ENCODE measurements at regions not wholly inside any gene's neighbourhood (a gene's known extent, or its start where the extent isn't known, plus 50 kb on each side); places are given as distances from the start of the nearest gene placed in this dataset.
A peak's percentile ranks its signal among the peaks of the same experiment; 100 is the strongest.

GRCh38 chr14:50020184-50020583 is 96.2 kb downstream of the VCPKMT start:
- H3K79me2 ChIP-seq (ENCODE audit: control insufficient read depth, insufficient read depth, low read length, unreplicated experiment) = no peaks in the 10 kb centered on the region
- 0 out of 2 replicates have a peak, but pooled peaks cover 3% of the 10 kb centered on the region for H3K36me3 ChIP-seq (ENCODE audit: insufficient read depth, low read length)
- H3K4me3 ChIP-seq (ENCODE audit: low read depth, low read length) = no peak overlapping the region
- no peak overlapping the region for H3K27ac ChIP-seq (ENCODE audit: low read depth, low read length)
- no peaks in the 10 kb centered on the region for H3K27me3 ChIP-seq (ENCODE audit: insufficient read depth, low read length)
- H2AFZ ChIP-seq (ENCODE audit: low read length, unreplicated experiment) = no peak overlapping the region
- H3K4me1 ChIP-seq (ENCODE audit: control insufficient read depth, insufficient read depth, low read length, unreplicated experiment) = peaks cover 20% of the 10 kb centered on the region

DNA sequence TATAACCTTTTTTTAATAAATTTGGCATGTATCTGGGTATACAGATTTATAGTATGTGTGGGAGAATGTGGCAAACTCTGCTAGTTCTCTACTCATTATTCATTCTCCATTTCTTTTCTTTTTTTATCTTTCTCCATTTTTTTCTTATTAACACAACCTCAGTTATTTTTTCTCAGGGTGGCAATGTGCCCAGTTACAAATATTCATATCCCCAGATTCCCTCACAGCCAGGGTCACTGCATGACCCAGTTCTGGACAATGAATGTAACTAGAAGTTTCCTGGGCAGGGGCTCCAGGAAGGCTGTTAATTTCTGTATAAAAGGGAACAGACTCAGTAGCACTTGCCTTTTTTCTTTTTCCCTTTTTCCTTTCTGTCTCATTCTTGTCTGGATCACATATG is 95.6 kb downstream of the VCPKMT start:
- H3K27ac ChIP-seq (ENCODE audit: low read depth, low read length) = no peak overlapping the region
- no peaks in the 10 kb centered on the region for H3K27me3 ChIP-seq (ENCODE audit: insufficient read depth, low read length)
- peaks cover 5% of the 10 kb centered on the region; the same call in 1 of the 2 replicates for H3K36me3 ChIP-seq (ENCODE audit: insufficient read depth, low read length)
- peaks cover 20% of the 10 kb centered on the region for H3K4me1 ChIP-seq (ENCODE audit: control insufficient read depth, insufficient read depth, low read length, unreplicated experiment)
- no peak overlapping the region for H3K4me3 ChIP-seq (ENCODE audit: low read depth, low read length)
- H3K79me2 ChIP-seq (ENCODE audit: control insufficient read depth, insufficient read depth, low read length, unreplicated experiment) = no peaks in the 10 kb centered on the region
- H2AFZ ChIP-seq (ENCODE audit: low read length, unreplicated experiment) = no peak overlapping the region

- H2AFZ ChIP-seq (ENCODE audit: low read length, unreplicated experiment) = no peak overlapping the region
- H3K4me1 ChIP-seq (ENCODE audit: control insufficient read depth, insufficient read depth, low read length, unreplicated experiment) = peaks cover 20% of the 10 kb centered on the region
- H3K4me3 ChIP-seq (ENCODE audit: low read depth, low read length) = no peak overlapping the region
- H3K79me2 ChIP-seq (ENCODE audit: control insufficient read depth, insufficient read depth, low read length, unreplicated experiment) = no peaks in the 10 kb centered on the region
- no peaks in the 10 kb centered on the region for H3K27me3 ChIP-seq (ENCODE audit: insufficient read depth, low read length)
- H3K36me3 ChIP-seq (ENCODE audit: insufficient read depth, low read length) = peaks cover 6% of the 10 kb centered on the region; the same call in 1 of the 2 replicates
- H3K27ac ChIP-seq (ENCODE audit: low read depth, low read length) = no peak overlapping the region
These were observed 94.9 kb downstream of the VCPKMT start for GRCh38 chr14:50021261-50022031.

DNA sequence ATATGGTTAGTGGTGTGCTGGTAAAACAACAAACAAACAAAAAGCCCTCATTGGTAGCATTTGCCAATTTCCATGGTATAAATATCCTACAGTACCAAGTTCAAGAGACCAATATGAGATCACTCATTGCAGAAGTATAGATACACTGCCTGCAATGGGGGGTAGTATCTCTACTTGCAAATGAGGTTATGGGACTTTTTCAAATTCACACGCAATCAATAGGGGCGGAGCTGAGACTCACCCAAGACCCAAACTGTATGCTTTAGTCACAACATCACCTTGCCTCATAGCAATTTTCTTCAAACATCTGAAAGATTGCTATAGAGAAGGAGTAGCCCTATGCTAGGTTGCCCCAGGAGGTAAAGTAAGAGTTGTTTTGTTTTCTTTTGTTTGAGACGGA is 93.7 kb downstream of the VCPKMT start:
- Histone ChIP-seq H3K4me3 (ENCODE audit: low read depth, low read length) (no peak overlapping the region), H3K27ac (ENCODE audit: low read depth, low read length) (no peak overlapping the region), H3K36me3 (ENCODE audit: insufficient read depth, low read length) (peaks cover 6% of the 10 kb centered on the region; the same call in 1 of the 2 replicates), H2AFZ (ENCODE audit: low read length, unreplicated experiment) (no peak overlapping the region), H3K79me2 (ENCODE audit: control insufficient read depth, insufficient read depth, low read length, unreplicated experiment) (no peaks in the 10 kb centered on the region), H3K4me1 (ENCODE audit: control insufficient read depth, insufficient read depth, low read length, unreplicated experiment) (peaks cover 20% of the 10 kb centered on the region), H3K27me3 (ENCODE audit: insufficient read depth, low read length) (no peaks in the 10 kb centered on the region)

GRCh38 chr14:50023671-50024490 is 92.5 kb downstream of the VCPKMT start:
- Histone ChIP-seq H3K79me2 (ENCODE audit: control insufficient read depth, insufficient read depth, low read length, unreplicated experiment) (no peaks in the 10 kb centered on the region), H2AFZ (ENCODE audit: low read length, unreplicated experiment) (peak overlapping the region; percentile 92), H3K36me3 (ENCODE audit: insufficient read depth, low read length) (peaks cover 6% of the 10 kb centered on the region; the same call in 1 of the 2 replicates), H3K4me3 (ENCODE audit: low read depth, low read length) (peak overlapping the region; percentile 64), H3K4me1 (ENCODE audit: control insufficient read depth, insufficient read depth, low read length, unreplicated experiment) (peaks cover 15% of the 10 kb centered on the region), H3K27ac (ENCODE audit: low read depth, low read length) (peak overlapping the region; percentile 89), H3K27me3 (ENCODE audit: insufficient read depth, low read length) (no peaks in the 10 kb centered on the region)

- H3K27me3 ChIP-seq (ENCODE audit: insufficient read depth, low read length) = no peaks in the 10 kb centered on the region
- peaks cover 15% of the 10 kb centered on the region for H3K4me1 ChIP-seq (ENCODE audit: control insufficient read depth, insufficient read depth, low read length, unreplicated experiment)
- H3K4me3 ChIP-seq (ENCODE audit: low read depth, low read length) = no peak overlapping the region
- no peak overlapping the region for H3K27ac ChIP-seq (ENCODE audit: low read depth, low read length)
- H3K36me3 ChIP-seq (ENCODE audit: insufficient read depth, low read length) = peaks cover 6% of the 10 kb centered on the region; the same call in 1 of the 2 replicates
- H3K79me2 ChIP-seq (ENCODE audit: control insufficient read depth, insufficient read depth, low read length, unreplicated experiment) = no peaks in the 10 kb centered on the region
- H2AFZ ChIP-seq (ENCODE audit: low read length, unreplicated experiment) = no peak overlapping the region
These were observed 91.3 kb downstream of the VCPKMT start for GRCh38 chr14:50025073-50025472.

DNA sequence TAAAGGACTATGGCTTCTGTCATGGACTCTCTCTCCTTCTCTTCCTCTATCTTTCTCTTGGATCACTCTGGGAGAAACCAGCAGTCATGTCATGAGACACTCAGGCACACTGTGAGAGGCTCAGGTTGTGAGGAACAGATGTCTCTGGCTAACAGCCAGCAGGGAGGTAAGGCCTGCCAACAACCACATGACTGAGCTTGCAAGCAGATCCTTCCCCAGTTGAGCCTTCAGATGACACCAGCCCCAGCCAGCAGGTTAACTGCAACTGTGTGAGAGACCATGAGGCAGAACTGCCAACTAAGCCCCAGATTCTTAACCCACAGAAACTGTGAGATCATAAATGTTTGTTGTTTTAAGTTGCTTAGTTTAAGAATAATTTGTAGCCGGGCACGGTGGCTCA is 90.6 kb downstream of the VCPKMT start:
- H3K27ac ChIP-seq (ENCODE audit: low read depth, low read length) = no peak overlapping the region

DNA sequence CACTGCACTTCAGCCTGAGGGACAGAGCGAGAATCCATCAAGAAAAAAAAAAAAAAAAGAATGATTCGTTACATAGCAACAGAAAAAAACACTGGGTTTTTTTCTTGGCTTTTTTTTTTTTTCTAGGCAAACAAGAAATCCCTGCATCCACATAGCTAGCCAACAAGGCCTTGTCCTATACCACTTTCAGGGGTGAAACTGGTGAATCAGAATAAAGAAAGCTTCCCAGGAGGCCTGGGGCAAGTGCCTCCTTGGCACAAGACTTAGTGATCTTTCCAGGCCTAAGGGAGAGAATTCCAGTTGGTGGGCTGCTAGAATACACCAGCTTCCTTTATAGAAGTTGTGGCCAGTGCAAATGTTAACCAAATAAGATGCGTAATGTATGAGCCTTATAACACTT is 90.0 kb downstream of the VCPKMT start:
- Histone ChIP-seq H3K79me2 (ENCODE audit: control insufficient read depth, insufficient read depth, low read length, unreplicated experiment) (no peaks in the 10 kb centered on the region), H3K27me3 (ENCODE audit: insufficient read depth, low read length) (no peaks in the 10 kb centered on the region), H3K36me3 (ENCODE audit: insufficient read depth, low read length) (peaks cover 4% of the 10 kb centered on the region; the same call in 1 of the 2 replicates), H3K27ac (ENCODE audit: low read depth, low read length) (no peak overlapping the region), H2AFZ (ENCODE audit: low read length, unreplicated experiment) (no peak overlapping the region), H3K4me1 (ENCODE audit: control insufficient read depth, insufficient read depth, low read length, unreplicated experiment) (peaks cover 15% of the 10 kb centered on the region), H3K4me3 (ENCODE audit: low read depth, low read length) (no peak overlapping the region)

More for the DNA sequence above, 90.6 kb downstream of the VCPKMT start:
- peaks cover 15% of the 10 kb centered on the region for H3K4me1 ChIP-seq (ENCODE audit: control insufficient read depth, insufficient read depth, low read length, unreplicated experiment)
- no peak overlapping the region for H2AFZ ChIP-seq (ENCODE audit: low read length, unreplicated experiment)
- no peaks in the 10 kb centered on the region for H3K79me2 ChIP-seq (ENCODE audit: control insufficient read depth, insufficient read depth, low read length, unreplicated experiment)
- peaks cover 4% of the 10 kb centered on the region; the same call in 1 of the 2 replicates for H3K36me3 ChIP-seq (ENCODE audit: insufficient read depth, low read length)
- H3K27me3 ChIP-seq (ENCODE audit: insufficient read depth, low read length) = no peaks in the 10 kb centered on the region
- H3K4me3 ChIP-seq (ENCODE audit: low read depth, low read length) = no peak overlapping the region

DNA sequence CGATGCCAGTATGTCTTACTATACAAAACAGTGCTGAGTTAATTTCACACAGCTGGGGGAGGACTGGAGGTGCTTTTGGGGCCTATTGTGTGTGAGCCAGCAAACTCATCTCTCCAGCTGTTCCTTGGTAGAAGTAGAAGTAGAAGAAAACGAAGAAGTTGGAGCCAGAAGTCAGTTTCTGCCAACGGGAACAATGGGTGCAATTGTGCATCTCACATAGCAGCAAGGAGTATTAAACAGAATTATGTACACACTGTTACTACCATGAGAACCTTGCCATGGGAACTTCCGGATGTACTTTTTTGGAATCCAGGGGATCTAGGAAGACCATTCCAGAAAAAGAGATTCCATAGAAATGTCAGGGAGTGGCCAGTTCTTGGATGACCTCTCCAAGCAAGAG is 88.6 kb downstream of the VCPKMT start:
- Histone ChIP-seq H3K36me3 (ENCODE audit: insufficient read depth, low read length) (peaks cover 4% of the 10 kb centered on the region; the same call in 1 of the 2 replicates), H3K79me2 (ENCODE audit: control insufficient read depth, insufficient read depth, low read length, unreplicated experiment) (no peaks in the 10 kb centered on the region), H2AFZ (ENCODE audit: low read length, unreplicated experiment) (no peak overlapping the region), H3K27me3 (ENCODE audit: insufficient read depth, low read length) (no peaks in the 10 kb centered on the region), H3K4me1 (ENCODE audit: control insufficient read depth, insufficient read depth, low read length, unreplicated experiment) (peaks cover 19% of the 10 kb centered on the region), H3K27ac (ENCODE audit: low read depth, low read length) (no peak overlapping the region), H3K4me3 (ENCODE audit: low read depth, low read length) (no peak overlapping the region)

GRCh38 chr14:50028458-50028857 is 87.9 kb downstream of the VCPKMT start:
- Histone ChIP-seq H3K79me2 (ENCODE audit: control insufficient read depth, insufficient read depth, low read length, unreplicated experiment) (no peaks in the 10 kb centered on the region), H3K36me3 (ENCODE audit: insufficient read depth, low read length) (peaks cover 4% of the 10 kb centered on the region; the same call in 1 of the 2 replicates), H3K4me1 (ENCODE audit: control insufficient read depth, insufficient read depth, low read length, unreplicated experiment) (peaks cover 16% of the 10 kb centered on the region), H2AFZ (ENCODE audit: low read length, unreplicated experiment) (no peak overlapping the region), H3K27ac (ENCODE audit: low read depth, low read length) (no peak overlapping the region), H3K4me3 (ENCODE audit: low read depth, low read length) (no peak overlapping the region), H3K27me3 (ENCODE audit: insufficient read depth, low read length) (no peaks in the 10 kb centered on the region)

Measured in ACC112 (cell line).